B cell (primary cell): ENCODE measurements at regions not wholly inside any gene's neighbourhood (a gene's known extent, or its start where the extent isn't known, plus 50 kb on each side); places are given as distances from the start of the nearest gene placed in this dataset.

Source experiments
- EZH2 ChIP-seq: IDR thresholded peaks from 2 replicates; pipeline ENCODE4 v1.6.1; 2012; ENCODE audit warnings: borderline replicate concordance, low read depth, mild to moderate bottlenecking, moderate library complexity, low read length; ENCODE audit not compliant: insufficient read depth, poor library complexity, severe bottlenecking
- TF ChIP-seq, protein P1 (sequence below): fragments of 200-600 bp; IDR thresholded peaks from one replicate; pipeline ENCODE4 v1.8.0; 2022; ENCODE audit warnings: antibody characterized with exemption, mild to moderate bottlenecking

- TF ChIP-seq, protein P1, sequence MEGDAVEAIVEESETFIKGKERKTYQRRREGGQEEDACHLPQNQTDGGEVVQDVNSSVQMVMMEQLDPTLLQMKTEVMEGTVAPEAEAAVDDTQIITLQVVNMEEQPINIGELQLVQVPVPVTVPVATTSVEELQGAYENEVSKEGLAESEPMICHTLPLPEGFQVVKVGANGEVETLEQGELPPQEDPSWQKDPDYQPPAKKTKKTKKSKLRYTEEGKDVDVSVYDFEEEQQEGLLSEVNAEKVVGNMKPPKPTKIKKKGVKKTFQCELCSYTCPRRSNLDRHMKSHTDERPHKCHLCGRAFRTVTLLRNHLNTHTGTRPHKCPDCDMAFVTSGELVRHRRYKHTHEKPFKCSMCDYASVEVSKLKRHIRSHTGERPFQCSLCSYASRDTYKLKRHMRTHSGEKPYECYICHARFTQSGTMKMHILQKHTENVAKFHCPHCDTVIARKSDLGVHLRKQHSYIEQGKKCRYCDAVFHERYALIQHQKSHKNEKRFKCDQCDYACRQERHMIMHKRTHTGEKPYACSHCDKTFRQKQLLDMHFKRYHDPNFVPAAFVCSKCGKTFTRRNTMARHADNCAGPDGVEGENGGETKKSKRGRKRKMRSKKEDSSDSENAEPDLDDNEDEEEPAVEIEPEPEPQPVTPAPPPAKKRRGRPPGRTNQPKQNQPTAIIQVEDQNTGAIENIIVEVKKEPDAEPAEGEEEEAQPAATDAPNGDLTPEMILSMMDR, result no peak
- no peak for TF ChIP-seq EZH2
Observed at GRCh38 chr13:43959291-43959690, 79.6 kb downstream of the LACC1 start.
